ENCODE measurements at regions not wholly inside any gene's neighbourhood (a gene's known extent, or its start where the extent isn't known, plus 50 kb on each side); places are given as distances from the start of the nearest gene placed in this dataset.

GRCh38 chr3:193011958-193012357, 94.3 kb upstream of the MB21D2 start:
- Mint-ChIP-seq H3K4me3 (ENCODE audit: unreplicated experiment) (no peak overlapping the region), H3K27me3 (ENCODE audit: low read depth, unreplicated experiment) (peaks cover 7% of the 10 kb centered on the region), H3K27ac (ENCODE audit: unreplicated experiment) (no peak overlapping the region), H3K36me3 (ENCODE audit: low read depth, unreplicated experiment) (no peaks in the 10 kb centered on the region), H3K9me3 (ENCODE audit: unreplicated experiment) (peaks cover 12% of the 10 kb centered on the region), H3K4me1 (ENCODE audit: low read depth, unreplicated experiment) (no peaks in the 10 kb centered on the region)
- Histone ChIP-seq H3K27ac (ENCODE audit: low read depth, low read length) (no peak overlapping the region), H3K4me2 (ENCODE audit: low read length) (no peak overlapping the region), H3K4me3 (ENCODE audit: insufficient read depth, low read depth, low read length) (no peak overlapping the region), H4K20me1 (ENCODE audit: insufficient read depth, low read length) (no peaks in the 10 kb centered on the region), H3K4me1 (ENCODE audit: insufficient read depth, low read length) (no peaks in the 10 kb centered on the region), H3K9me3 (ENCODE audit: insufficient read depth, low read depth, low read length) (peaks cover 3% of the 10 kb centered on the region), H3K36me3 (ENCODE audit: insufficient read depth, low read length) (no peaks in the 10 kb centered on the region), H2AFZ (ENCODE audit: low read depth, low read length) (no peak overlapping the region), H3K27me3 (ENCODE audit: insufficient read depth, low read length) (no peaks in the 10 kb centered on the region), H3K79me2 (ENCODE audit: insufficient read depth, low read length) (no peaks in the 10 kb centered on the region), H3K9ac (ENCODE audit: low read length) (no peak overlapping the region)
- no peak for DNase-seq (ENCODE audit: low read depth)
- no peak for FAIRE-seq
- TF ChIP-seq CTCF (IDR thresholded peaks at IDR 0.05; ENCODE audit: insufficient read depth, low read depth, low read length) (no peak), EZH2 (IDR thresholded peaks at IDR 0.05; ENCODE audit: insufficient read depth, low read length) (no peak)

- DNase-seq (ENCODE audit: low read depth) (no peak), FAIRE-seq (no peak)
- H4K20me1 ChIP-seq (ENCODE audit: insufficient read depth, low read length): no peaks in the 10 kb centered on the region
- H3K4me3 Mint-ChIP-seq (ENCODE audit: unreplicated experiment): no peak overlapping the region
- H2AFZ ChIP-seq (ENCODE audit: low read depth, low read length): no peak overlapping the region
- H3K36me3 Mint-ChIP-seq (ENCODE audit: low read depth, unreplicated experiment): no peaks in the 10 kb centered on the region
- no peak overlapping the region for H3K4me2 ChIP-seq (ENCODE audit: low read length)
- H3K27ac ChIP-seq (ENCODE audit: low read depth, low read length): no peak overlapping the region
- no peaks in the 10 kb centered on the region for H3K4me1 ChIP-seq (ENCODE audit: insufficient read depth, low read length)
- H3K27me3 ChIP-seq (ENCODE audit: insufficient read depth, low read length): no peaks in the 10 kb centered on the region
- H3K9ac ChIP-seq (ENCODE audit: low read length): no peak overlapping the region
- peaks cover 7% of the 10 kb centered on the region for H3K27me3 Mint-ChIP-seq (ENCODE audit: low read depth, unreplicated experiment)
- H3K4me3 ChIP-seq (ENCODE audit: insufficient read depth, low read depth, low read length): no peak overlapping the region
- H3K79me2 ChIP-seq (ENCODE audit: insufficient read depth, low read length): no peaks in the 10 kb centered on the region
- no peak overlapping the region for H3K27ac Mint-ChIP-seq (ENCODE audit: unreplicated experiment)
- H3K36me3 ChIP-seq (ENCODE audit: insufficient read depth, low read length): no peaks in the 10 kb centered on the region
- H3K9me3 ChIP-seq (ENCODE audit: insufficient read depth, low read depth, low read length): peaks cover 3% of the 10 kb centered on the region
- peaks cover 12% of the 10 kb centered on the region for H3K9me3 Mint-ChIP-seq (ENCODE audit: unreplicated experiment)
- H3K4me1 Mint-ChIP-seq (ENCODE audit: low read depth, unreplicated experiment): no peaks in the 10 kb centered on the region
- no peak for TF ChIP-seq EZH2 (IDR thresholded peaks at IDR 0.05; ENCODE audit: insufficient read depth, low read length)
- TF ChIP-seq CTCF (IDR thresholded peaks at IDR 0.05; ENCODE audit: insufficient read depth, low read depth, low read length): no peak
These were observed 97.2 kb upstream of the MB21D2 start for GRCh38 chr3:193014902-193015301.

DNA sequence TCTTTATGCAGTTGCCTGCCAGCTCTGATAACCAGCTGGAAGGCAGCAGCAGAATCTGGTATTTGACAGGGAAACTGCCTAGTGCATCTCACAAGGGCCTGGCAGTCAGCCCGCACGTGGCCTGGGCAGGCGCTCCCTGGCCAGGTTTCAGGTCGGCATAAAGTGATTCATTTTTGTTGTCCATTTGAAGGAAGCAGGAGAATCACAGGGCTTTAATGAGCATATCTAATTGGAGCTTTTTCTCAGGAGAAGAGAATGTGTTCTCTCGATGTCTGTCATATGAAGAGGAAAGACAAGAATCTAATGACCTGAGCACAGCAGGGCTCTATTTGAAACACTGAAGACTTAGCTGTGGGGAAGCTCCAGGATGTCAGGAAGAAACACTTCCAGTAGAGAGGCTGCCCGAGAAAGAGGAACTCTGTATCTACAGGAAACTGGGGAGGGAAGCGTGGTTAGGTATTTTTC, 98.8 kb upstream of the MB21D2 start:
- no peak overlapping the region for H3K4me2 ChIP-seq (ENCODE audit: low read length)
- TF ChIP-seq EZH2 (IDR thresholded peaks at IDR 0.05; ENCODE audit: insufficient read depth, low read length) (no peak), CTCF (IDR thresholded peaks at IDR 0.05; ENCODE audit: insufficient read depth, low read depth, low read length) (no peak)

More for the DNA sequence above, 98.8 kb upstream of the MB21D2 start:
- Histone ChIP-seq H3K9ac (ENCODE audit: low read length) (no peak overlapping the region), H3K79me2 (ENCODE audit: insufficient read depth, low read length) (no peaks in the 10 kb centered on the region), H3K9me3 (ENCODE audit: insufficient read depth, low read depth, low read length) (peaks cover 3% of the 10 kb centered on the region), H3K36me3 (ENCODE audit: insufficient read depth, low read length) (no peaks in the 10 kb centered on the region), H3K4me3 (ENCODE audit: insufficient read depth, low read depth, low read length) (no peak overlapping the region), H4K20me1 (ENCODE audit: insufficient read depth, low read length) (no peaks in the 10 kb centered on the region), H3K27me3 (ENCODE audit: insufficient read depth, low read length) (no peaks in the 10 kb centered on the region), H3K27ac (ENCODE audit: low read depth, low read length) (no peak overlapping the region), H2AFZ (ENCODE audit: low read depth, low read length) (no peak overlapping the region), H3K4me1 (ENCODE audit: insufficient read depth, low read length) (no peaks in the 10 kb centered on the region)
- Mint-ChIP-seq H3K4me3 (ENCODE audit: unreplicated experiment) (no peak overlapping the region), H3K9me3 (ENCODE audit: unreplicated experiment) (peaks cover 12% of the 10 kb centered on the region), H3K36me3 (ENCODE audit: low read depth, unreplicated experiment) (no peaks in the 10 kb centered on the region), H3K4me1 (ENCODE audit: low read depth, unreplicated experiment) (no peaks in the 10 kb centered on the region), H3K27ac (ENCODE audit: unreplicated experiment) (no peak overlapping the region), H3K27me3 (ENCODE audit: low read depth, unreplicated experiment) (peaks cover 7% of the 10 kb centered on the region)
- DNase-seq (ENCODE audit: low read depth) (peak; percentile 16), FAIRE-seq (no peak)

Data from astrocyte (in vitro differentiated cells and primary cell).